GM23338 (cell line): ENCODE measurements at regions not wholly inside any gene's neighbourhood (a gene's known extent, or its start where the extent isn't known, plus 50 kb on each side); places are given as distances from the start of the nearest gene placed in this dataset.

ENCODE experiments used
- ATAC-seq: fragments of 200-7000 bp; cut with Tn5 transposase; 3 replicates; pipeline ENCODE4 v1.9.1; 2020
- DNase-seq: peaks from one replicate; pipeline ENCODE4 v3.0.0-alpha.2; 2015; ENCODE audit warnings: low spot score
- H2AFZ ChIP-seq: fragments of 200-600 bp; sonication (generic); 2 replicates; pipeline ENCODE4 v1.8.0; 2016; ENCODE audit warnings: antibody characterized with exemption, mild to moderate bottlenecking, moderate library complexity
- H3F3A ChIP-seq: fragments of 200-600 bp; sonication (generic); replicated peaks from 2 replicates; pipeline ENCODE4 v1.8.0; 2017; ENCODE audit warnings: antibody characterized with exemption, mixed run types, low read depth
- H3K27ac ChIP-seq: fragments of 200-600 bp; sonication (generic); 2 replicates; pipeline ENCODE4 v1.6.1; 2016; ENCODE audit warnings: low read depth
- H3K27me3 ChIP-seq: fragments of 200-600 bp; sonication (generic); 2 replicates; pipeline ENCODE4 v1.8.0; 2016; ENCODE audit warnings: mild to moderate bottlenecking, mixed run types, moderate library complexity; ENCODE audit not compliant: insufficient read depth
- H3K36me3 ChIP-seq: fragments of 200-600 bp; sonication (generic); 2 replicates; pipeline ENCODE4 v1.8.0; 2016; ENCODE audit warnings: mild to moderate bottlenecking; ENCODE audit not compliant: insufficient read depth
- H3K4me1 ChIP-seq: fragments of 200-600 bp; sonication (generic); 2 replicates; pipeline ENCODE4 v1.8.0; 2016; ENCODE audit warnings: mild to moderate bottlenecking, moderate library complexity; ENCODE audit not compliant: insufficient read depth
- H3K4me2 ChIP-seq: fragments of 200-600 bp; sonication (generic); 2 replicates; pipeline ENCODE4 v1.7.1; 2017; ENCODE audit warnings: mixed run types
- H3K4me3 ChIP-seq: fragments of 200-600 bp; sonication (generic); 2 replicates; pipeline ENCODE4 v1.6.1; 2016; ENCODE audit warnings: mixed run types
- H3K79me2 ChIP-seq: fragments of 200-600 bp; sonication (generic); replicated peaks from 2 replicates; pipeline ENCODE4 v1.8.0; 2017; ENCODE audit warnings: mild to moderate bottlenecking; ENCODE audit not compliant: insufficient read depth
- H3K9me2 ChIP-seq: fragments of 200-600 bp; sonication (generic); 2 replicates; pipeline ENCODE4 v1.8.0; 2017; ENCODE audit not compliant: insufficient read depth
- H4K20me1 ChIP-seq: fragments of 200-600 bp; sonication (generic); replicated peaks from 2 replicates; pipeline ENCODE4 v1.8.0; 2017; ENCODE audit warnings: mild to moderate bottlenecking; ENCODE audit not compliant: insufficient read depth
- H3K27ac Mint-ChIP-seq: 2 replicates; pipeline ENCODE4 v1.8.0; 2020; ENCODE audit warnings: inconsistent platforms, mild to moderate bottlenecking, moderate library complexity, mixed read lengths
- H3K27me3 Mint-ChIP-seq: 3 replicates; pipeline ENCODE4 v1.8.0; 2022; ENCODE audit warnings: low read depth, mild to moderate bottlenecking, moderate library complexity, mixed read lengths, inconsistent platforms; ENCODE audit not compliant: insufficient read depth, poor library complexity
- H3K36me3 Mint-ChIP-seq: 3 replicates; pipeline ENCODE4 v1.8.0; 2021; ENCODE audit warnings: low read depth, mild to moderate bottlenecking, inconsistent platforms, moderate library complexity, mixed read lengths
- H3K4me1 Mint-ChIP-seq: 3 replicates; pipeline ENCODE4 v1.8.0; 2020; ENCODE audit warnings: mild to moderate bottlenecking, inconsistent platforms, mixed read lengths
- H3K4me3 Mint-ChIP-seq: 3 replicates; pipeline ENCODE4 v1.8.0; 2021; ENCODE audit warnings: moderate library complexity, mild to moderate bottlenecking, inconsistent platforms, mixed read lengths
- H3K9me3 Mint-ChIP-seq: 3 replicates; pipeline ENCODE4 v1.8.0; 2020; ENCODE audit warnings: moderate library complexity, mild to moderate bottlenecking, inconsistent platforms, mixed read lengths
- CREB1 ChIP-seq: fragments of 250-450 bp; sonication (Bioruptor Pico); IDR thresholded peaks from 2 replicates; pipeline ENCODE4 v1.5.0; 2020; ENCODE audit warnings: low read depth, mild to moderate bottlenecking, moderate library complexity
- EZH2 ChIP-seq: fragments of 200-600 bp; sonication (generic); IDR thresholded peaks from one replicate; pipeline ENCODE4 v1.8.0; 2017; ENCODE audit warnings: antibody characterized with exemption, mild to moderate bottlenecking, low read depth; ENCODE audit not compliant: unreplicated experiment
- JUNB ChIP-seq: IDR thresholded peaks from one replicate; pipeline ENCODE4 v1.6.1; 2016; ENCODE audit warnings: antibody characterized with exemption; ENCODE audit not compliant: unreplicated experiment
- STAT1 ChIP-seq: IDR thresholded peaks from one replicate; pipeline ENCODE4 v1.6.1; 2016; ENCODE audit warnings: antibody characterized with exemption; ENCODE audit not compliant: unreplicated experiment
- ZNF331 ChIP-seq: fragments of 250-450 bp; sonication (Bioruptor Pico); IDR thresholded peaks from 2 replicates; pipeline ENCODE4 v1.5.0; 2020; ENCODE audit warnings: low read depth, mild to moderate bottlenecking, moderate library complexity
- TF ChIP-seq, protein P1 (sequence below): fragments of 250-450 bp; sonication (Bioruptor Pico); IDR thresholded peaks from 2 replicates; pipeline ENCODE4 v1.5.0; 2020; ENCODE audit warnings: mild to moderate bottlenecking, moderate library complexity
- TF ChIP-seq, protein P2 (sequence below): IDR thresholded peaks from 2 replicates; pipeline ENCODE4 v1.6.1; 2016; ENCODE audit warnings: antibody characterized with exemption

DNA sequence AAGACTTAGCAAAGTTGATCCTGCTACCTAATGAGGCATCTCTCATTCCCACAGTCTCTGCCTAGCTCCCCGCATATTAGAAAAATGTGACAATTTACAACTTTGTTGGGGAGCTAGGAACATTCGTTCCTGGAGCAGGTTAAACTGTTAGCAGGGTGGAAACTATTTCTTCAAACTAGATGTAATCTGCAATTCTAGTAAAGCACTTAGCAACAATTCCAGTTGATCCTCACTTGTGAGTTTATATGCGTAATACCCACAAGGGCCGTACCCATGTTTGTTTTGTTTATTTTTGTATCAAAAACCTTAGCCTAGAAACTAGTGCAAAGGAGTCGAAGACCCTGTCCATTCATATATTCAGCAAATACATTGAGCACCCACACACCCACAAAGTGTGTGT, 175.8 kb upstream of the DMAC1 start:
- no peak overlapping the region for H3K4me2 ChIP-seq
- no peaks in the 10 kb centered on the region for H3K79me2 ChIP-seq
- no peaks in the 10 kb centered on the region for H3K36me3 Mint-ChIP-seq
- H3K27ac Mint-ChIP-seq, result no peak overlapping the region
- no peaks in the 10 kb centered on the region for H3K27me3 Mint-ChIP-seq
- DNase-seq (no peak), ATAC-seq (no peak)
- no peak overlapping the region for H3K4me3 Mint-ChIP-seq
- H3F3A ChIP-seq, result no peaks in the 10 kb centered on the region
- no peaks in the 10 kb centered on the region for H3K9me3 Mint-ChIP-seq
- no peaks in the 10 kb centered on the region for H3K27me3 ChIP-seq
- no peak overlapping the region for H2AFZ ChIP-seq
- H3K27ac ChIP-seq, result no peak overlapping the region
- H3K9me2 ChIP-seq, result 0 out of 2 replicates have a peak, but pooled peaks cover 3% of the 10 kb centered on the region
- no peaks in the 10 kb centered on the region for H3K36me3 ChIP-seq
- no peaks in the 10 kb centered on the region for H4K20me1 ChIP-seq
- TF ChIP-seq CREB1 (CRISPR knock-in tag), result no peak
- TF ChIP-seq STAT1, result no peak
- TF ChIP-seq, protein P1, sequence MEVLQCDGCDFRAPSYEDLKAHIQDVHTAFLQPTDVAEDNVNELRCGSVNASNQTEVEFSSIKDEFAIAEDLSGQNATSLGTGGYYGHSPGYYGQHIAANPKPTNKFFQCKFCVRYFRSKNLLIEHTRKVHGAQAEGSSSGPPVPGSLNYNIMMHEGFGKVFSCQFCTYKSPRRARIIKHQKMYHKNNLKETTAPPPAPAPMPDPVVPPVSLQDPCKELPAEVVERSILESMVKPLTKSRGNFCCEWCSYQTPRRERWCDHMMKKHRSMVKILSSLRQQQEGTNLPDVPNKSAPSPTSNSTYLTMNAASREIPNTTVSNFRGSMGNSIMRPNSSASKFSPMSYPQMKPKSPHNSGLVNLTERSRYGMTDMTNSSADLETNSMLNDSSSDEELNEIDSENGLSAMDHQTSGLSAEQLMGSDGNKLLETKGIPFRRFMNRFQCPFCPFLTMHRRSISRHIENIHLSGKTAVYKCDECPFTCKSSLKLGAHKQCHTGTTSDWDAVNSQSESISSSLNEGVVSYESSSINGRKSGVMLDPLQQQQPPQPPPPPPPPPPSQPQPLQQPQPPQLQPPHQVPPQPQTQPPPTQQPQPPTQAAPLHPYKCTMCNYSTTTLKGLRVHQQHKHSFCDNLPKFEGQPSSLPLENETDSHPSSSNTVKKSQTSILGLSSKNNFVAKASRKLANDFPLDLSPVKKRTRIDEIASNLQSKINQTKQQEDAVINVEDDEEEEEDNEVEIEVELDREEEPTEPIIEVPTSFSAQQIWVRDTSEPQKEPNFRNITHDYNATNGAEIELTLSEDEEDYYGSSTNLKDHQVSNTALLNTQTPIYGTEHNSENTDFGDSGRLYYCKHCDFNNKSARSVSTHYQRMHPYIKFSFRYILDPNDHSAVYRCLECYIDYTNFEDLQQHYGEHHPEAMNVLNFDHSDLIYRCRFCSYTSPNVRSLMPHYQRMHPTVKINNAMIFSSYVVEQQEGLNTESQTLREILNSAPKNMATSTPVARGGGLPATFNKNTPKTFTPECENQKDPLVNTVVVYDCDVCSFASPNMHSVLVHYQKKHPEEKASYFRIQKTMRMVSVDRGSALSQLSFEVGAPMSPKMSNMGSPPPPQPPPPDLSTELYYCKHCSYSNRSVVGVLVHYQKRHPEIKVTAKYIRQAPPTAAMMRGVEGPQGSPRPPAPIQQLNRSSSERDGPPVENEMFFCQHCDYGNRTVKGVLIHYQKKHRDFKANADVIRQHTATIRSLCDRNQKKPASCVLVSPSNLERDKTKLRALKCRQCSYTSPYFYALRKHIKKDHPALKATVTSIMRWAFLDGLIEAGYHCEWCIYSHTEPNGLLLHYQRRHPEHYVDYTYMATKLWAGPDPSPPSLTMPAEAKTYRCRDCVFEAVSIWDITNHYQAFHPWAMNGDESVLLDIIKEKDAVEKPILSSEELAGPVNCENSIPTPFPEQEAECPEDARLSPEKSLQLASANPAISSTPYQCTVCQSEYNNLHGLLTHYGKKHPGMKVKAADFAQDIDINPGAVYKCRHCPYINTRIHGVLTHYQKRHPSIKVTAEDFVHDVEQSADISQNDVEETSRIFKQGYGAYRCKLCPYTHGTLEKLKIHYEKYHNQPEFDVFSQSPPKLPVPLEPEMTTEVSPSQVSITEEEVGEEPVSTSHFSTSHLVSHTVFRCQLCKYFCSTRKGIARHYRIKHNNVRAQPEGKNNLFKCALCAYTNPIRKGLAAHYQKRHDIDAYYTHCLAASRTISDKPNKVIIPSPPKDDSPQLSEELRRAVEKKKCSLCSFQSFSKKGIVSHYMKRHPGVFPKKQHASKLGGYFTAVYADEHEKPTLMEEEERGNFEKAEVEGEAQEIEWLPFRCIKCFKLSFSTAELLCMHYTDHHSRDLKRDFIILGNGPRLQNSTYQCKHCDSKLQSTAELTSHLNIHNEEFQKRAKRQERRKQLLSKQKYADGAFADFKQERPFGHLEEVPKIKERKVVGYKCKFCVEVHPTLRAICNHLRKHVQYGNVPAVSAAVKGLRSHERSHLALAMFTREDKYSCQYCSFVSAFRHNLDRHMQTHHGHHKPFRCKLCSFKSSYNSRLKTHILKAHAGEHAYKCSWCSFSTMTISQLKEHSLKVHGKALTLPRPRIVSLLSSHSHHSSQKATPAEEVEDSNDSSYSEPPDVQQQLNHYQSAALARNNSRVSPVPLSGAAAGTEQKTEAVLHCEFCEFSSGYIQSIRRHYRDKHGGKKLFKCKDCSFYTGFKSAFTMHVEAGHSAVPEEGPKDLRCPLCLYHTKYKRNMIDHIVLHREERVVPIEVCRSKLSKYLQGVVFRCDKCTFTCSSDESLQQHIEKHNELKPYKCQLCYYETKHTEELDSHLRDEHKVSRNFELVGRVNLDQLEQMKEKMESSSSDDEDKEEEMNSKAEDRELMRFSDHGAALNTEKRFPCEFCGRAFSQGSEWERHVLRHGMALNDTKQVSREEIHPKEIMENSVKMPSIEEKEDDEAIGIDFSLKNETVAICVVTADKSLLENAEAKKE (CRISPR knock-in tag), result no peak
- TF ChIP-seq EZH2, result no peak
- TF ChIP-seq ZNF331 (CRISPR knock-in tag), result no peak
- TF ChIP-seq, protein P2, sequence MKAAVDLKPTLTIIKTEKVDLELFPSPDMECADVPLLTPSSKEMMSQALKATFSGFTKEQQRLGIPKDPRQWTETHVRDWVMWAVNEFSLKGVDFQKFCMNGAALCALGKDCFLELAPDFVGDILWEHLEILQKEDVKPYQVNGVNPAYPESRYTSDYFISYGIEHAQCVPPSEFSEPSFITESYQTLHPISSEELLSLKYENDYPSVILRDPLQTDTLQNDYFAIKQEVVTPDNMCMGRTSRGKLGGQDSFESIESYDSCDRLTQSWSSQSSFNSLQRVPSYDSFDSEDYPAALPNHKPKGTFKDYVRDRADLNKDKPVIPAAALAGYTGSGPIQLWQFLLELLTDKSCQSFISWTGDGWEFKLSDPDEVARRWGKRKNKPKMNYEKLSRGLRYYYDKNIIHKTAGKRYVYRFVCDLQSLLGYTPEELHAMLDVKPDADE, result no peak
- TF ChIP-seq JUNB, result no peak
- H3K4me3 ChIP-seq, result no peak overlapping the region
- H3K4me1 Mint-ChIP-seq, result peaks cover 6% of the 10 kb centered on the region; the same call in 2 of the 3 replicates
- no peaks in the 10 kb centered on the region for H3K4me1 ChIP-seq
